GM12875 (cell line): ENCODE measurements at regions not wholly inside any gene's neighbourhood (a gene's known extent, or its start where the extent isn't known, plus 50 kb on each side); places are given as distances from the start of the nearest gene placed in this dataset.

ENCODE experiments used
- H3K4me3 ChIP-seq: one replicate; pipeline ENCODE4 v1.5.1; 2011; ENCODE audit warnings: low read depth, low read length, control low read depth
- CTCF ChIP-seq: IDR thresholded peaks from 2 replicates; pipeline ENCODE4 v1.5.1; 2011; ENCODE audit warnings: low read depth, mild to moderate bottlenecking, control low read depth, inconsistent platforms, low read length, moderate library complexity, borderline replicate concordance; ENCODE audit not compliant: insufficient read depth

- TF ChIP-seq CTCF: no peak
These were observed 53.3 kb downstream of the BLID start for GRCh38 chr11:122062763-122063162.

GRCh38 chr11:122059565-122059964 lies 56.5 kb downstream of the BLID start:
- no peak overlapping the region for H3K4me3 ChIP-seq

More at GRCh38 chr11:122062763-122063162, 53.3 kb downstream of the BLID start:
- H3K4me3 ChIP-seq: no peak overlapping the region

GRCh38 chr11:122050021-122050690 lies 65.9 kb downstream of the BLID start:
- H3K4me3 ChIP-seq: no peak overlapping the region
- no peak for TF ChIP-seq CTCF

More at GRCh38 chr11:122059565-122059964, 56.5 kb downstream of the BLID start:
- no peak for TF ChIP-seq CTCF

DNA sequence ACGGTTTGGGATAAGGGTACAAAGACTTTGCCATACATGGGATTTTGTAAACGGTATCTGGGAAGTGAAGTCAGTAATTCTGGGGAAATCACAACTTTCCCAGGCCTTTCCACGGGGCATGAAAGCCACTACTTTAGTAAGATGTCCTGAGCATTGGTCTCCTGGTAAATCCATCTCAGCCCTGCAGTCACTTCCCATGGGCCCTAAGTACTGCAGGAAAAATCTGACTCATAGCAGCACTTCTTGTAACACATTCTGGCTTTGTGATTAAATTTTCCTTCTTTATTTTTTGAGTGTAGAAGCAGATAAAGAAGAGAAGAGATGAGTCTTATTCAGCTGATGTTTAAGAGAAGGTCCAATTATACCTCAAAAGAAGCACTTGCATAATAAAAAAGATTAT lies 67.6 kb downstream of the BLID start:
- TF ChIP-seq CTCF: no peak
- H3K4me3 ChIP-seq: no peak overlapping the region

GRCh38 chr11:122046846-122047245 lies 69.2 kb downstream of the BLID start:
- H3K4me3 ChIP-seq: no peak overlapping the region
- no peak for TF ChIP-seq CTCF

GRCh38 chr11:122046438-122046837 lies 69.6 kb downstream of the BLID start:
- H3K4me3 ChIP-seq: no peak overlapping the region
- TF ChIP-seq CTCF: no peak

- TF ChIP-seq CTCF: no peak
- no peak overlapping the region for H3K4me3 ChIP-seq
These were observed 70.8 kb downstream of the BLID start for GRCh38 chr11:122045181-122045586.
